ENCODE measurements at regions not wholly inside any gene's neighbourhood (a gene's known extent, or its start where the extent isn't known, plus 50 kb on each side); places are given as distances from the start of the nearest gene placed in this dataset.

DNA sequence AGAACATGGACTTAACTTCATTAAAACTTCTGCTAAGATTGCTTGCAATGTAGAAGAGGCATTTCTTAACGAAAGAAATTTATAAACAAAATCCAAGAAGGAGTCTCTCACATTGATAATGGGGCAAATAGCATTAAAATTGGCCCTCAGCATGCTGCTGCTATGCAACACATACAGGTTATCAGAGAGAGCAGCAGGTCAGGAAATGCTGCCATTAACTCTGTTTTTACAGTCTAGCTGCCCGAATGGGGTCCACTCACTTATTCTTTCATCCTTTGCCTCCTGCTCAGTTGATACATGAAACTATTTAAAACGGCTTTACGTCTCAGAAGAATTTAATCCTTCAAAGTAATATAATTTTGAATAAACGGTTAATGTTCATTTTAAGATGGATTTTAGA is 620.4 kb downstream of the SLC16A7 start:
- Mint-ChIP-seq H3K27ac (no peak overlapping the region), H3K36me3 (peaks cover 35% of the 10 kb centered on the region), H3K9me3 (peaks cover 42% of the 10 kb centered on the region), H3K4me3 (no peak overlapping the region), H3K4me1 (peaks cover 18% of the 10 kb centered on the region), H3K27me3 (ENCODE audit: low read depth) (0 out of 2 replicates have a peak, but pooled peaks cover 5% of the 10 kb centered on the region)
- CTCF ChIA-PET: no interaction called here
- ATAC-seq (peak; percentile 73), DNase-seq (ENCODE audit: low spot score) (no peak)
- POLR2A ChIA-PET: no interaction called here
- TF ChIP-seq, protein P1, sequence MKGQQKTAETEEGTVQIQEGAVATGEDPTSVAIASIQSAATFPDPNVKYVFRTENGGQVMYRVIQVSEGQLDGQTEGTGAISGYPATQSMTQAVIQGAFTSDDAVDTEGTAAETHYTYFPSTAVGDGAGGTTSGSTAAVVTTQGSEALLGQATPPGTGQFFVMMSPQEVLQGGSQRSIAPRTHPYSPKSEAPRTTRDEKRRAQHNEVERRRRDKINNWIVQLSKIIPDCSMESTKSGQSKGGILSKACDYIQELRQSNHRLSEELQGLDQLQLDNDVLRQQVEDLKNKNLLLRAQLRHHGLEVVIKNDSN (CRISPR knock-in tag; IDR thresholded peaks at IDR 0.05): no peak
- TF ChIP-seq ZNF396 (CRISPR knock-in tag; IDR thresholded peaks at IDR 0.05; ENCODE audit: borderline replicate concordance) (no peak), ZNF416 (CRISPR knock-in tag; IDR thresholded peaks at IDR 0.05) (no peak), NFE2L1 (CRISPR knock-in tag; IDR thresholded peaks at IDR 0.05) (no peak), GTF2I (CRISPR knock-in tag; conservative IDR thresholded peaks at IDR 0.05) (no peak), ZNF138 (CRISPR knock-in tag; conservative IDR thresholded peaks at IDR 0.05) (no peak), IRF1 (CRISPR knock-in tag; IDR thresholded peaks at IDR 0.05) (no peak), EMX1 (CRISPR knock-in tag; IDR thresholded peaks at IDR 0.05) (no peak), NR3C1 (CRISPR knock-in tag; conservative IDR thresholded peaks at IDR 0.05; ENCODE audit: low read depth) (no peak), JUN (CRISPR knock-in tag; IDR thresholded peaks at IDR 0.05) (no peak), ZNF512 (CRISPR knock-in tag; IDR thresholded peaks at IDR 0.05; ENCODE audit: borderline replicate concordance) (no peak), MYBL2 (CRISPR knock-in tag; IDR thresholded peaks at IDR 0.05) (no peak), ZBTB21 (CRISPR knock-in tag; IDR thresholded peaks at IDR 0.05; ENCODE audit: borderline replicate concordance) (no peak), SOX15 (CRISPR knock-in tag; IDR thresholded peaks at IDR 0.05) (no peak)

- peaks cover 14% of the 10 kb centered on the region; the same call in 1 of the 2 replicates for H3K9me3 Mint-ChIP-seq
- CTCF ChIA-PET: no interaction called here
Observed at GRCh38 chr12:60223242-60223641, 627.4 kb downstream of the SLC16A7 start.

More at GRCh38 chr12:60223242-60223641, 627.4 kb downstream of the SLC16A7 start:
- Mint-ChIP-seq H3K27ac (no peak overlapping the region), H3K27me3 (ENCODE audit: low read depth) (no peaks in the 10 kb centered on the region), H3K36me3 (no peaks in the 10 kb centered on the region), H3K4me1 (no peaks in the 10 kb centered on the region), H3K4me3 (no peak overlapping the region)
- TF ChIP-seq, protein P2, sequence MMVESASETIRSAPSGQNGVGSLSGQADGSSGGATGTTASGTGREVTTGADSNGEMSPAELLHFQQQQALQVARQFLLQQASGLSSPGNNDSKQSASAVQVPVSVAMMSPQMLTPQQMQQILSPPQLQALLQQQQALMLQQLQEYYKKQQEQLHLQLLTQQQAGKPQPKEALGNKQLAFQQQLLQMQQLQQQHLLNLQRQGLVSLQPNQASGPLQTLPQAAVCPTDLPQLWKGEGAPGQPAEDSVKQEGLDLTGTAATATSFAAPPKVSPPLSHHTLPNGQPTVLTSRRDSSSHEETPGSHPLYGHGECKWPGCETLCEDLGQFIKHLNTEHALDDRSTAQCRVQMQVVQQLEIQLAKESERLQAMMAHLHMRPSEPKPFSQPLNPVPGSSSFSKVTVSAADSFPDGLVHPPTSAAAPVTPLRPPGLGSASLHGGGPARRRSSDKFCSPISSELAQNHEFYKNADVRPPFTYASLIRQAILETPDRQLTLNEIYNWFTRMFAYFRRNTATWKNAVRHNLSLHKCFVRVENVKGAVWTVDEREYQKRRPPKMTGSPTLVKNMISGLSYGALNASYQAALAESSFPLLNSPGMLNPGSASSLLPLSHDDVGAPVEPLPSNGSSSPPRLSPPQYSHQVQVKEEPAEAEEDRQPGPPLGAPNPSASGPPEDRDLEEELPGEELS (CRISPR knock-in tag; IDR thresholded peaks at IDR 0.05): no peak
- TF ChIP-seq SMAD3 (CRISPR knock-in tag; IDR thresholded peaks at IDR 0.05; ENCODE audit: borderline replicate concordance) (no peak), ZNF263 (CRISPR knock-in tag; IDR thresholded peaks at IDR 0.05; ENCODE audit: low read depth) (no peak), ZNF671 (CRISPR knock-in tag; IDR thresholded peaks at IDR 0.05) (no peak), IRF2 (CRISPR knock-in tag; IDR thresholded peaks at IDR 0.05; ENCODE audit: borderline replicate concordance, low read depth) (no peak), ZNF138 (CRISPR knock-in tag; conservative IDR thresholded peaks at IDR 0.05) (no peak), TEAD1 (CRISPR knock-in tag; IDR thresholded peaks at IDR 0.05) (no peak), FOXK1 (CRISPR knock-in tag; IDR thresholded peaks at IDR 0.05) (no peak), TEAD4 (CRISPR knock-in tag; IDR thresholded peaks at IDR 0.05) (no peak), CREB1 (CRISPR knock-in tag; IDR thresholded peaks at IDR 0.05) (no peak), CREM (CRISPR knock-in tag; IDR thresholded peaks at IDR 0.05) (no peak), ZNF423 (CRISPR knock-in tag; IDR thresholded peaks at IDR 0.05) (no peak), ELF4 (CRISPR knock-in tag; IDR thresholded peaks at IDR 0.05; ENCODE audit: low read depth) (no peak), KAT7 (CRISPR knock-in tag; IDR thresholded peaks at IDR 0.05; ENCODE audit: borderline replicate concordance) (no peak)
- TF ChIP-seq, protein P3, sequence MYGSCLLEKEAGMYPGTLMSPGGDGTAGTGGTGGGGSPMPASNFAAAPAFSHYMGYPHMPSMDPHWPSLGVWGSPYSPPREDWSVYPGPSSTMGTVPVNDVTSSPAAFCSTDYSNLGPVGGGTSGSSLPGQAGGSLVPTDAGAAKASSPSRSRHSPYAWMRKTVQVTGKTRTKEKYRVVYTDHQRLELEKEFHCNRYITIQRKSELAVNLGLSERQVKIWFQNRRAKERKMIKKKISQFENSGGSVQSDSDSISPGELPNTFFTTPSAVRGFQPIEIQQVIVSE (CRISPR knock-in tag; IDR thresholded peaks at IDR 0.05; ENCODE audit: borderline replicate concordance): no peak
- TF ChIP-seq, protein P4, sequence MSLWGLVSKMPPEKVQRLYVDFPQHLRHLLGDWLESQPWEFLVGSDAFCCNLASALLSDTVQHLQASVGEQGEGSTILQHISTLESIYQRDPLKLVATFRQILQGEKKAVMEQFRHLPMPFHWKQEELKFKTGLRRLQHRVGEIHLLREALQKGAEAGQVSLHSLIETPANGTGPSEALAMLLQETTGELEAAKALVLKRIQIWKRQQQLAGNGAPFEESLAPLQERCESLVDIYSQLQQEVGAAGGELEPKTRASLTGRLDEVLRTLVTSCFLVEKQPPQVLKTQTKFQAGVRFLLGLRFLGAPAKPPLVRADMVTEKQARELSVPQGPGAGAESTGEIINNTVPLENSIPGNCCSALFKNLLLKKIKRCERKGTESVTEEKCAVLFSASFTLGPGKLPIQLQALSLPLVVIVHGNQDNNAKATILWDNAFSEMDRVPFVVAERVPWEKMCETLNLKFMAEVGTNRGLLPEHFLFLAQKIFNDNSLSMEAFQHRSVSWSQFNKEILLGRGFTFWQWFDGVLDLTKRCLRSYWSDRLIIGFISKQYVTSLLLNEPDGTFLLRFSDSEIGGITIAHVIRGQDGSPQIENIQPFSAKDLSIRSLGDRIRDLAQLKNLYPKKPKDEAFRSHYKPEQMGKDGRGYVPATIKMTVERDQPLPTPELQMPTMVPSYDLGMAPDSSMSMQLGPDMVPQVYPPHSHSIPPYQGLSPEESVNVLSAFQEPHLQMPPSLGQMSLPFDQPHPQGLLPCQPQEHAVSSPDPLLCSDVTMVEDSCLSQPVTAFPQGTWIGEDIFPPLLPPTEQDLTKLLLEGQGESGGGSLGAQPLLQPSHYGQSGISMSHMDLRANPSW (CRISPR knock-in tag; conservative IDR thresholded peaks at IDR 0.05; ENCODE audit: low read depth): no peak
- TF ChIP-seq, protein P5, sequence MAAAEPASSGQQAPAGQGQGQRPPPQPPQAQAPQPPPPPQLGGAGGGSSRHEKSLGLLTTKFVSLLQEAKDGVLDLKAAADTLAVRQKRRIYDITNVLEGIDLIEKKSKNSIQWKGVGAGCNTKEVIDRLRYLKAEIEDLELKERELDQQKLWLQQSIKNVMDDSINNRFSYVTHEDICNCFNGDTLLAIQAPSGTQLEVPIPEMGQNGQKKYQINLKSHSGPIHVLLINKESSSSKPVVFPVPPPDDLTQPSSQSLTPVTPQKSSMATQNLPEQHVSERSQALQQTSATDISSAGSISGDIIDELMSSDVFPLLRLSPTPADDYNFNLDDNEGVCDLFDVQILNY (CRISPR knock-in tag; IDR thresholded peaks at IDR 0.05): no peak
- POLR2A ChIA-PET: no interaction called here
- DNase-seq (ENCODE audit: low spot score): no peak
- no peak for ATAC-seq
